Gastroesophageal sphincter (tissue), 3 donors: ENCODE measurements at regions not wholly inside any gene's neighbourhood (a gene's known extent, or its start where the extent isn't known, plus 50 kb on each side); places are given as distances from the start of the nearest gene placed in this dataset.

ENCODE experiments used
- CTCF ChIP-seq, 4 experiments: fragments of 200-600 bp in 2 of 4; fragments of 450-650 bp in 2 of 4; sonication (generic) in 1 of 4; IDR thresholded peaks; one replicate each; pipeline ENCODE4 v1.5.1; 2017 to 2019; ENCODE audit warnings: antibody characterized with exemption in 4 of 4, mild to moderate bottlenecking in 2 of 4, moderate library complexity in 2 of 4
- POLR2A ChIP-seq, 2 donors: fragments of 450-650 bp; IDR thresholded peaks; one replicate each; pipeline ENCODE4 v1.6.1; 2017; ENCODE audit warnings: antibody characterized with exemption in 2 of 2, mild to moderate bottlenecking in 2 of 2, moderate library complexity in 1 of 2
- POLR2AphosphoS5 ChIP-seq: sonication (generic); formaldehyde crosslinking; IDR thresholded peaks from one replicate; pipeline ENCODE4 v1.6.1; 2017; ENCODE audit warnings: antibody characterized with exemption

DNA sequence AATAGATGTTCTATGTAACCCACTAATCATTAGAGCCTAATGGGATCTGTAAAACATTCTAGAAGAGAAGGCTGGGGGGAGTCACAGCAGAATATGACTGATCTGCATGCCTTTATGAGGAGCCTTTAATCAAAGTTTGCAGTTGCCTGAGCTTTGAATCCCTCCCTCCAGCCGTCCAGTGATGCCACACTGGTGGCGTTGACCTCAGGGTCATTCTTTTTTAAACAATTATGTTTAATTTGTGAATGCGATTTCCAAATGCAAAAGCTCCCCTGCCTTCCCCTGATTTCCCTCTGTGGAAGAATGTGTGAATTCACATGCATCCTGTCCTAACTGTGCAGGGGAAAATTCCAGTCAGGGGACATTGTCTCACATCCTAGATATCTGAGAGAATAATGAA, 199.7 kb upstream of the GPR101 start:
- no peak for TF ChIP-seq POLR2A (IDR thresholded peaks at IDR 0.05)
- no peak for TF ChIP-seq CTCF (IDR thresholded peaks at IDR 0.05)
- TF ChIP-seq POLR2AphosphoS5, result no peak
